Right atrium auricular region (tissue), 2 donors: ENCODE measurements at regions not wholly inside any gene's neighbourhood (a gene's known extent, or its start where the extent isn't known, plus 50 kb on each side); places are given as distances from the start of the nearest gene placed in this dataset.
A peak's percentile ranks its signal among the peaks of the same experiment; 100 is the strongest.

Experiments used
- DNase-seq: peaks from one replicate; pipeline ENCODE4 v3.0.0-alpha.2; 2019; ENCODE audit warnings: low spot score
- H3K27ac ChIP-seq, 2 donors: fragments of 200-600 bp; sonication (generic); 1 replicate in 1 of 2; 2 replicates in 1 of 2; pipeline ENCODE4 v1.5.1; 2016 to 2019
- H3K27me3 ChIP-seq, 2 donors: fragments of 200-600 bp; sonication (generic); one replicate each; pipeline versions ENCODE4 v1.5.1 to v1.6.0; 2017 to 2019
- H3K36me3 ChIP-seq: fragments of 200-600 bp; sonication (generic); one replicate; pipeline ENCODE4 v1.5.1; 2016
- H3K4me1 ChIP-seq, 2 donors: fragments of 200-600 bp; sonication (generic); one replicate each; pipeline versions ENCODE4 v1.5.1 to v1.6.0; 2017 to 2019
- H3K4me3 ChIP-seq, 2 donors: fragments of 200-600 bp; sonication (generic); 1 replicate in 1 of 2; 2 replicates in 1 of 2; pipeline ENCODE4 v1.5.1; 2017 to 2019; ENCODE audit warnings: mild to moderate bottlenecking in 1 of 2, moderate library complexity in 1 of 2
- H3K9me3 ChIP-seq, 2 donors: fragments of 200-600 bp; sonication (generic); one replicate each; pipeline ENCODE4 v1.5.1; 2019
- CTCF ChIP-seq, 2 donors: fragments of 200-600 bp; sonication (generic); IDR thresholded peaks; one replicate each; pipeline ENCODE4 v1.5.1; 2019; ENCODE audit warnings: antibody characterized with exemption in 2 of 2

GRCh38 chr16:82464187-82464586 lies 162.6 kb upstream of the CDH13 start:
- no peak for DNase-seq

GRCh38 chr16:82460766-82461165 lies 166.0 kb upstream of the CDH13 start:
- no peak overlapping the region for H3K4me3 ChIP-seq
- H3K27me3 ChIP-seq, result no peaks in the 10 kb centered on the region
- H3K4me1 ChIP-seq, result no peaks in the 10 kb centered on the region
- DNase-seq, result no peak
- no peak overlapping the region for H3K27ac ChIP-seq
- no peaks in the 10 kb centered on the region for H3K36me3 ChIP-seq
- no peak for TF ChIP-seq CTCF (IDR thresholded peaks at IDR 0.05)
- H3K9me3 ChIP-seq, result no peaks in the 10 kb centered on the region

More at GRCh38 chr16:82464187-82464586, 162.6 kb upstream of the CDH13 start:
- Histone ChIP-seq H3K36me3 (no peaks in the 10 kb centered on the region), H3K4me1 (no peaks in the 10 kb centered on the region), H3K9me3 (no peaks in the 10 kb centered on the region), H3K4me3 (no peak overlapping the region), H3K27ac (no peak overlapping the region), H3K27me3 (no peaks in the 10 kb centered on the region)
- TF ChIP-seq CTCF (IDR thresholded peaks at IDR 0.05), result no peak

GRCh38 chr16:82459580-82460256 lies 167.1 kb upstream of the CDH13 start:
- H3K27ac ChIP-seq, result no peak overlapping the region
- TF ChIP-seq CTCF (IDR thresholded peaks at IDR 0.05), result no peak
- H3K36me3 ChIP-seq, result no peaks in the 10 kb centered on the region
- no peaks in the 10 kb centered on the region for H3K4me1 ChIP-seq
- no peaks in the 10 kb centered on the region for H3K9me3 ChIP-seq
- no peak for DNase-seq
- no peaks in the 10 kb centered on the region for H3K27me3 ChIP-seq
- H3K4me3 ChIP-seq, result no peak overlapping the region

- H3K36me3 ChIP-seq, result no peaks in the 10 kb centered on the region
- H3K27ac ChIP-seq, result no peak overlapping the region
- no peaks in the 10 kb centered on the region for H3K9me3 ChIP-seq
- peak in 1 of 2 donors; percentile 81 for TF ChIP-seq CTCF (IDR thresholded peaks at IDR 0.05)
- DNase-seq, result no peak
- no peak overlapping the region for H3K4me3 ChIP-seq
- no peaks in the 10 kb centered on the region for H3K27me3 ChIP-seq
- H3K4me1 ChIP-seq, result no peaks in the 10 kb centered on the region
Measured at GRCh38 chr16:82456683-82457082, 170.1 kb upstream of the CDH13 start.

GRCh38 chr16:82454566-82454965 lies 172.2 kb upstream of the CDH13 start:
- no peaks in the 10 kb centered on the region for H3K4me1 ChIP-seq
- H3K36me3 ChIP-seq, result no peaks in the 10 kb centered on the region
- H3K27me3 ChIP-seq, result no peaks in the 10 kb centered on the region
- H3K27ac ChIP-seq, result no peak overlapping the region
- H3K4me3 ChIP-seq, result no peak overlapping the region
- no peak for DNase-seq
- TF ChIP-seq CTCF (IDR thresholded peaks at IDR 0.05), result no peak
- H3K9me3 ChIP-seq, result no peaks in the 10 kb centered on the region

GRCh38 chr16:82454152-82454551 lies 172.6 kb upstream of the CDH13 start:
- H3K4me3 ChIP-seq, result no peak overlapping the region
- TF ChIP-seq CTCF (IDR thresholded peaks at IDR 0.05), result no peak
- no peak for DNase-seq

More at GRCh38 chr16:82454152-82454551, 172.6 kb upstream of the CDH13 start:
- no peaks in the 10 kb centered on the region for H3K9me3 ChIP-seq
- H3K36me3 ChIP-seq, result no peaks in the 10 kb centered on the region
- no peaks in the 10 kb centered on the region for H3K4me1 ChIP-seq
- H3K27ac ChIP-seq, result no peak overlapping the region
- H3K27me3 ChIP-seq, result no peaks in the 10 kb centered on the region
